ENCODE measurements at regions not wholly inside any gene's neighbourhood (a gene's known extent, or its start where the extent isn't known, plus 50 kb on each side); places are given as distances from the start of the nearest gene placed in this dataset.
"Not testable (repeated sequence)": the region's sequence is repeated elsewhere in the genome, so short reads cannot be mapped to it uniquely, and the experiment has no call there.

DNA sequence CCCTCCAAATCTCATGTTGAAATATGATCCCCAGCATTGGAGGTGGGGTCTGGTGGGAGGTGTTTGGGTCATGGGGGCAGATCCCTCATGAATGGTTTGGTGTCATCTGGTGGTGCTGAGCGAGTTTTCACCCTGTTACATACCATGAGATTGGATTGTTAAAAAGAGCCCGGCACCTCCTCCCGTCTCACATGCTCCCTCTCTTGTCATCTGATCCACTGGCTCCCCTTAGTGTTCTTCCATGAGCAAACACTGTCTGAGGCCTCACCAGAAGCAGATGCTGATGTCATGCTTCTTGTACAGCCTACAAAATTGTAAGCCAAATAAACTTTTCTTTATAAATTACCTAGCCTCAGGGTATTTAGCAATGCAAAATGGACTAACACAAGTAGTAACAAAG lies 405.0 kb upstream of the SLC39A10 start:
- no peaks in the 10 kb centered on the region for H3K27me3 ChIP-seq (ENCODE audit: insufficient read depth, low read length)
- H3K4me3 ChIP-seq (ENCODE audit: low read depth, low read length) = no peak overlapping the region
- H3K79me2 ChIP-seq (ENCODE audit: control insufficient read depth, insufficient read depth, low read length, poor library complexity) = no peaks in the 10 kb centered on the region
- H4K12ac ChIP-seq (ENCODE audit: low read depth, low read length) = no peak overlapping the region
- no peaks in the 10 kb centered on the region for H3K79me1 ChIP-seq (ENCODE audit: low read length)
- no peaks in the 10 kb centered on the region for H3K4me1 ChIP-seq (ENCODE audit: control insufficient read depth in 1 of 2, insufficient read depth in 2 of 2, low read length in 2 of 2)
- H3K9ac ChIP-seq (ENCODE audit: low read length) = no peak overlapping the region
- no CpG with 5 or more reads among the region's 3 CpGs for WGBS (ENCODE audit: extremely low coverage, insufficient coverage, insufficient read length)
- no peak overlapping the region for H3K4ac ChIP-seq (ENCODE audit: low read depth, low read length)
- no peak overlapping the region for H3K18ac ChIP-seq (ENCODE audit: low read length)
- H3K27ac ChIP-seq (ENCODE audit: low read depth, low read length) = no peak overlapping the region
- no peak overlapping the region for H2BK5ac ChIP-seq (ENCODE audit: low read depth, low read length, poor library complexity)
- H3K9me3 ChIP-seq (ENCODE audit: insufficient read depth, low read depth, low read length) = no peaks in the 10 kb centered on the region
- H4K8ac ChIP-seq (ENCODE audit: low read depth, low read length) = no peak overlapping the region
- no peak overlapping the region for H3K4me2 ChIP-seq (ENCODE audit: low read length)
- no peak overlapping the region for H3K14ac ChIP-seq (ENCODE audit: low read length)
- H2AK5ac ChIP-seq (ENCODE audit: low read length) = no peak overlapping the region
- H2AFZ ChIP-seq (ENCODE audit: insufficient read depth, low read length, poor library complexity) = no peak overlapping the region
- H3K36me3 ChIP-seq (ENCODE audit: control insufficient read depth in 1 of 2, insufficient read depth in 2 of 2, low read length in 2 of 2) = no peaks in the 10 kb centered on the region
- no peak overlapping the region for H2BK12ac ChIP-seq (ENCODE audit: low read length)
- H3K23ac ChIP-seq (ENCODE audit: low read length) = no peak overlapping the region
- H4K91ac ChIP-seq (ENCODE audit: low read depth, low read length) = no peak overlapping the region
- no peak overlapping the region for H2BK120ac ChIP-seq (ENCODE audit: insufficient read depth, low read length, poor library complexity)
- DNase-seq = no peak

- H2AK5ac ChIP-seq (ENCODE audit: low read length) = no peak overlapping the region
- no peak overlapping the region for H2BK5ac ChIP-seq (ENCODE audit: low read depth, low read length, poor library complexity)
- H3K4me1 ChIP-seq (ENCODE audit: control insufficient read depth in 1 of 2, insufficient read depth in 2 of 2, low read length in 2 of 2) = no peaks in the 10 kb centered on the region
- H2BK120ac ChIP-seq (ENCODE audit: insufficient read depth, low read length, poor library complexity) = no peak overlapping the region
- H3K18ac ChIP-seq (ENCODE audit: low read length) = no peak overlapping the region
- no peak overlapping the region for H2AFZ ChIP-seq (ENCODE audit: insufficient read depth, low read length, poor library complexity)
- H3K27me3 ChIP-seq (ENCODE audit: insufficient read depth, low read length) = no peaks in the 10 kb centered on the region
- H3K23ac ChIP-seq (ENCODE audit: low read length) = no peak overlapping the region
- H4K12ac ChIP-seq (ENCODE audit: low read depth, low read length) = no peak overlapping the region
- no peak overlapping the region for H3K27ac ChIP-seq (ENCODE audit: low read depth, low read length)
- H3K9ac ChIP-seq (ENCODE audit: low read length) = no peak overlapping the region
- no peak overlapping the region for H3K4me2 ChIP-seq (ENCODE audit: low read length)
- no peaks in the 10 kb centered on the region for H3K79me1 ChIP-seq (ENCODE audit: low read length)
- no peak overlapping the region for H2BK12ac ChIP-seq (ENCODE audit: low read length)
- H4K91ac ChIP-seq (ENCODE audit: low read depth, low read length) = no peak overlapping the region
- H3K36me3 ChIP-seq (ENCODE audit: control insufficient read depth in 1 of 2, insufficient read depth in 2 of 2, low read length in 2 of 2) = no peaks in the 10 kb centered on the region
- H3K79me2 ChIP-seq (ENCODE audit: control insufficient read depth, insufficient read depth, low read length, poor library complexity) = no peaks in the 10 kb centered on the region
- no peak for DNase-seq
- no peak overlapping the region for H3K4me3 ChIP-seq (ENCODE audit: low read depth, low read length)
- H3K4ac ChIP-seq (ENCODE audit: low read depth, low read length) = no peak overlapping the region
- no peak overlapping the region for H3K14ac ChIP-seq (ENCODE audit: low read length)
- no peaks in the 10 kb centered on the region for H3K9me3 ChIP-seq (ENCODE audit: insufficient read depth, low read depth, low read length)
- H4K8ac ChIP-seq (ENCODE audit: low read depth, low read length) = no peak overlapping the region
Observed at GRCh38 chr2:195251214-195251613, 405.8 kb upstream of the SLC39A10 start.

GRCh38 chr2:195238826-195239225 lies 418.2 kb upstream of the SLC39A10 start:
- no peak overlapping the region for H3K4ac ChIP-seq (ENCODE audit: low read depth, low read length)
- no peak overlapping the region for H3K14ac ChIP-seq (ENCODE audit: low read length)
- H3K9me3 ChIP-seq (ENCODE audit: insufficient read depth, low read depth, low read length) = no peaks in the 10 kb centered on the region
- H3K27ac ChIP-seq (ENCODE audit: low read depth, low read length) = no peak overlapping the region
- H3K4me2 ChIP-seq (ENCODE audit: low read length) = no peak overlapping the region
- no peak overlapping the region for H4K91ac ChIP-seq (ENCODE audit: low read depth, low read length)
- H4K12ac ChIP-seq (ENCODE audit: low read depth, low read length) = no peak overlapping the region
- H2AFZ ChIP-seq (ENCODE audit: insufficient read depth, low read length, poor library complexity) = no peak overlapping the region
- no peak overlapping the region for H3K4me3 ChIP-seq (ENCODE audit: low read depth, low read length)
- no peak overlapping the region for H3K23ac ChIP-seq (ENCODE audit: low read length)
- H3K79me2 ChIP-seq (ENCODE audit: control insufficient read depth, insufficient read depth, low read length, poor library complexity) = no peaks in the 10 kb centered on the region
- no peaks in the 10 kb centered on the region for H3K27me3 ChIP-seq (ENCODE audit: insufficient read depth, low read length)
- H3K4me1 ChIP-seq (ENCODE audit: control insufficient read depth in 1 of 2, insufficient read depth in 2 of 2, low read length in 2 of 2) = no peaks in the 10 kb centered on the region
- no peak overlapping the region for H3K18ac ChIP-seq (ENCODE audit: low read length)
- H2BK12ac ChIP-seq (ENCODE audit: low read length) = no peak overlapping the region
- no peak overlapping the region for H3K9ac ChIP-seq (ENCODE audit: low read length)
- no peak overlapping the region for H4K8ac ChIP-seq (ENCODE audit: low read depth, low read length)
- no peaks in the 10 kb centered on the region for H3K36me3 ChIP-seq (ENCODE audit: control insufficient read depth in 1 of 2, insufficient read depth in 2 of 2, low read length in 2 of 2)
- no peak overlapping the region for H2AK5ac ChIP-seq (ENCODE audit: low read length)
- H2BK5ac ChIP-seq (ENCODE audit: low read depth, low read length, poor library complexity) = no peak overlapping the region
- DNase-seq = no peak
- no CpG with 5 or more reads among the region's 3 CpGs for WGBS (ENCODE audit: extremely low coverage, insufficient coverage, insufficient read length)
- H2BK120ac ChIP-seq (ENCODE audit: insufficient read depth, low read length, poor library complexity) = no peak overlapping the region
- no peaks in the 10 kb centered on the region for H3K79me1 ChIP-seq (ENCODE audit: low read length)

- Histone ChIP-seq H2BK12ac (ENCODE audit: low read length) (no peak overlapping the region), H3K23ac (ENCODE audit: low read length) (no peak overlapping the region), H3K27me3 (ENCODE audit: insufficient read depth, low read length) (no peaks in the 10 kb centered on the region), H3K79me1 (ENCODE audit: low read length) (no peaks in the 10 kb centered on the region), H3K4ac (ENCODE audit: low read depth, low read length) (no peak overlapping the region), H3K27ac (ENCODE audit: low read depth, low read length) (no peak overlapping the region), H4K12ac (ENCODE audit: low read depth, low read length) (no peak overlapping the region), H2BK5ac (ENCODE audit: low read depth, low read length, poor library complexity) (no peak overlapping the region), H3K14ac (ENCODE audit: low read length) (no peak overlapping the region), H3K79me2 (ENCODE audit: control insufficient read depth, insufficient read depth, low read length, poor library complexity) (no peaks in the 10 kb centered on the region), H3K18ac (ENCODE audit: low read length) (no peak overlapping the region), H2AK5ac (ENCODE audit: low read length) (no peak overlapping the region), H3K9ac (ENCODE audit: low read length) (no peak overlapping the region), H4K8ac (ENCODE audit: low read depth, low read length) (no peak overlapping the region), H3K4me2 (ENCODE audit: low read length) (no peak overlapping the region), H2BK120ac (ENCODE audit: insufficient read depth, low read length, poor library complexity) (no peak overlapping the region), H3K4me1 (ENCODE audit: control insufficient read depth in 1 of 2, insufficient read depth in 2 of 2, low read length in 2 of 2) (no peaks in the 10 kb centered on the region), H2AFZ (ENCODE audit: insufficient read depth, low read length, poor library complexity) (no peak overlapping the region), H4K91ac (ENCODE audit: low read depth, low read length) (no peak overlapping the region), H3K36me3 (ENCODE audit: control insufficient read depth in 1 of 2, insufficient read depth in 2 of 2, low read length in 2 of 2) (no peaks in the 10 kb centered on the region), H3K4me3 (ENCODE audit: low read depth, low read length) (no peak overlapping the region), H3K9me3 (ENCODE audit: insufficient read depth, low read depth, low read length) (no peaks in the 10 kb centered on the region)
- no CpG with 5 or more reads among the region's 1 CpG for WGBS (ENCODE audit: extremely low coverage, insufficient coverage, insufficient read length)
- no peak for DNase-seq
Observed at GRCh38 chr2:195238379-195238778, 418.6 kb upstream of the SLC39A10 start.

GRCh38 chr2:195228547-195228946 lies 428.5 kb upstream of the SLC39A10 start:
- H3K4me1 ChIP-seq (ENCODE audit: control insufficient read depth in 1 of 2, insufficient read depth in 2 of 2, low read length in 2 of 2); DNase-seq; H3K27me3 ChIP-seq (ENCODE audit: insufficient read depth, low read length); H3K14ac ChIP-seq (ENCODE audit: low read length); H3K9ac ChIP-seq (ENCODE audit: low read length); H3K79me2 ChIP-seq (ENCODE audit: control insufficient read depth, insufficient read depth, low read length, poor library complexity); H3K4me3 ChIP-seq (ENCODE audit: low read depth, low read length); H4K8ac ChIP-seq (ENCODE audit: low read depth, low read length); H2BK5ac ChIP-seq (ENCODE audit: low read depth, low read length, poor library complexity); H3K9me3 ChIP-seq (ENCODE audit: insufficient read depth, low read depth, low read length); H3K4ac ChIP-seq (ENCODE audit: low read depth, low read length); H2BK120ac ChIP-seq (ENCODE audit: insufficient read depth, low read length, poor library complexity); H4K91ac ChIP-seq (ENCODE audit: low read depth, low read length); H2BK12ac ChIP-seq (ENCODE audit: low read length); H2AFZ ChIP-seq (ENCODE audit: insufficient read depth, low read length, poor library complexity); H3K36me3 ChIP-seq (ENCODE audit: control insufficient read depth in 1 of 2, insufficient read depth in 2 of 2, low read length in 2 of 2); H4K12ac ChIP-seq (ENCODE audit: low read depth, low read length); H2AK5ac ChIP-seq (ENCODE audit: low read length); H3K79me1 ChIP-seq (ENCODE audit: low read length); H3K27ac ChIP-seq (ENCODE audit: low read depth, low read length); H3K23ac ChIP-seq (ENCODE audit: low read length); H3K4me2 ChIP-seq (ENCODE audit: low read length); H3K18ac ChIP-seq (ENCODE audit: low read length): not testable (repeated sequence)
- WGBS (ENCODE audit: extremely low coverage, insufficient coverage, insufficient read length) = no CpG with 5 or more reads among the region's 20 CpGs

Data from trophoblast cell (in vitro differentiated cells and primary cell).